ENCODE measurements at regions not wholly inside any gene's neighbourhood (a gene's known extent, or its start where the extent isn't known, plus 50 kb on each side); places are given as distances from the start of the nearest gene placed in this dataset.
A peak's percentile ranks its signal among the peaks of the same experiment; 100 is the strongest.

DNA sequence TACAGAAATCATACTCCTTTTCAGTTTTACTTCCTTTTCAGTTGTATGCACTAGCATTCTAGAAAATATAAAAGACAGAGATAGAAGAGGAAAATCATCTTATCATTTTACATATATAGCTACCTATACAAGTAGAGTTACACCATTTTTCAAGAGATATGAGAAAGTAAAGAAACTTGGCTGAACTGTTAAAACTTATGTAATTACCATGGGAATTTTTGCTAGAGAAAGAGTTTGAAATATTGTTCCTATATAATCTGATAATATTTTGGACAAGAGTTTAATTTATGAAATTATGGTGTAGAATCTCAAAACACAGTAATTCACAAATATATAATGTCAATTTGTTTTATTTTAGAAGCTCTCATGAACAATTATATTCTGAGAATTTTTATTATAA lies 180.8 kb downstream of the PLPPR4 start:
- DNase-seq: no peak

DNA sequence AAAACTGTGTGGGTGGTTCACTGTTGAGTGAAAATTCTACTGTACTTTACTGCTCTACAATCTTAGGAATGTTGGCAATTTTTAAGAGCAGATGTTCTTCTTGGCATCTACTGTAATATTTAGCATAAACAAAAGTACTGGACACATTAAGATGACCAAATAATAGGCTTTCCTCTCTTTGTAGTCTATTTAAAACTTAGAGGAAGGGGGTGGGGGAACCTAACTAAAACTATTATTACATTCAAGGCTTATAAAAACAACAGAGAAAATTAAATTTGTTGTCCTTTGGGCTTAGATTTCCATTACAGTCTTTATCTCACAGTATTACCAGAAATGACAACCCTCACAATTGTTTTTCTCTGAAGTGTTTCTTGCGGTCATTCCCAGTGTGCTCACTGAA lies 181.2 kb downstream of the PLPPR4 start:
- DNase-seq: no peak

DNA sequence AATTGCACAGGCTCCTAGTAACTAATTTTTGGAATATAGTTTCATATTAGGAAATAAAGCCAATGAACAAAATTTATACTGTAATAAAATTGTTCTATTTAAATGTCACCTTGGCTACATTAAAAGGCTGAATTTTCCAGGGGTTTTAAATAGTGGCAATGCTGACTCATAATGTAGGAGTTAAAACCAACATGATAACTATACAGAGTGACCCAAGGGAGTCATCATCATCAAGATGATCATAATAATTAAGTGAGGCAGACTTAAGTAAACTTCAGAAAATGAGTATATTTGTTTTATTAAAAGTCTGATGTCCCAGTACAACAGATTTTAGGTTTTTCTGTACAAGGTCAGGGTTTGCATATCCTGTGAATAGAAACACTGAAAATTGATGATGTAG lies 183.4 kb downstream of the PLPPR4 start:
- no peak for DNase-seq

DNA sequence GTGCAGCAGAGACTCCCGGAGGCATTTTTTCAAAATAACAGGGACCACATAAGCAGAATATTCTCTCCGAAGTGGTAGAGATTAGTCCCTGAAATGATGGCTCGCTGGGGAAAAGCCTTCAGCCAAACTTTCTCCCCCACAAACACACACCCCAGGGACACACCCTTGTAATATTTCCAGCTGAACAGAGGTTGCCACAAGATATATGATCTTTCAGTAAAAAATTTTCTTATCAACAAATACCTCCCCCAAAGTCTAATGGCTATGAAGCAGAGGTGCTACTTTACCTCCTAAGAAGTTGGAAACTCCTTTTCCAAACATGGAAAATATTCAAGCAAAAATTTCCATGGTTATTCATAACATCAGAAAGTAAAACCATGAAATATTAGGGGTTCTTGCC lies 190.2 kb upstream of the PALMD start:
- no peak for DNase-seq

DNA sequence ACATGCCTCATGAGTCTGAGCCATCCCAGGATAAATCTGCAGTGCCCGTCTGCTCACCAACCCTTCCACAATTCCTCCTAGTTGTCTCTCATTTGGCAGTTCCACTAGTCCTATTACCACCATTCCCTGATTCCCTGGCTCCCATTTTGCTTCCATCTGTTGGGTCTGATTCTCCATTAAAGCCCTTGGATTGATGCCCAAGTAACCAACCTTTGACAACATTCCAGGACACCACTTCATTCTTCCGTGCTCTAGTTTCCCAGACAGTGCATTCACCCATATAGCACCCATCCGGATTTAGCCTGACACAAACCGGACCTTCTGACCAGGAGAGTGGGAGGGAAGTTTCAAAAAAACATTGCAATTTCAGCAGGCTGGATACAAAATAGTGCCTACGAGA lies 189.4 kb upstream of the PALMD start:
- DNase-seq: no peak

DNA sequence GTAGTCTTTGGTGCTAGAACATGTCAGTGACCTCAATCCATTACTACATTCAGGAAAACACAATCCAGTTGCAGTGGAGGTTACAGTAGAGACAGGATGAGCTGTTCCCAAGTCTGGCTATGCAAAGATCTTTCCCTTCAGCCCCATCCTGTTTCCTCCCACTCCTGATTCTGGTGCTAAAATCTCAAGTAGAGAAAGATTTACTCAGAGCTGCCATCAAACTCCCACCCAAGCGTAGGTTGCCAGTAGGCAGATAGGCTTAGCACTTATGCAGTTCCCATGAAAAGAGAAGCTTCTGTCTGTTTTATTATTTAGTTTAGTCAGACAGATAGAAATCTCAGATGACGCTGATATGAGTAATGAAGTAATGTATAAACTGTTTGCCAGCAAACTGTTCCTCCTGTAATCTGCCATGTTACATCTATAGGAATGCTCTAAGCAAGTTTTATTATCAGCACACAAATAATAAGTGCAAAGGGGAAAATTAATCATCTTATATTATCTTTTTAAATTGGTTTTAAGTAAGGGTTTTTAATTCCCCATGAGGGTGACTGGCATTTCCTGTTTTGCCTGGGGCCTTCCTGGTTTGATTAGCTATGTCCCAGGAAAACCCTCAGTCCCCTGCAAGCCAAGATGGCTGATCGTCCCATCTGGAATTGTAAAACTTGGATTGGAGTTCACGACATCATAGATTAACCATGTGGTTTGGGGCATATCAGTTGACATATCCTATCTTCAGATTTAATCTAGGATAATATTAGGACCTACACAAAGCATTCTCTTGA lies 188.3 kb upstream of the PALMD start:
- DNase-seq: no peak

DNA sequence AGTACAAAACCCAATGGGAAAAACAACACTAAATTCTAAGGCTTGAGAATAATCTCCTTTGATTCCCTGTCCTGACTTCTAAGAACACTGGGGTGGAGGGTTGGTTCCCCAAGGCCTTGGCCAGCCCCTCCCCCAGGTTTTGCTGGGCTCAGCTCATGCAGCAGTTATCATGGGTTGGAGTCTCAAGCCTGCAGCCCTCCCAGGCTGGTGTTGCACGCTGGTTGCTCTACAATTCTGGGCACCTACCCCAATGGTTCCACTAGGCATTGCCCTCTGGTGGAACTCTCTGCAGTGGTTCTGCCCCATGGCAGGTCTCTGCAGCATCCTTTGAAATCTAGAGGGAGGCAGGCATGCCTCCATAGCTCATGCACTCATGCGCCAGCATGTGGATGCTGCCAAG lies 184.4 kb upstream of the PALMD start:
- no peak for DNase-seq

DNA sequence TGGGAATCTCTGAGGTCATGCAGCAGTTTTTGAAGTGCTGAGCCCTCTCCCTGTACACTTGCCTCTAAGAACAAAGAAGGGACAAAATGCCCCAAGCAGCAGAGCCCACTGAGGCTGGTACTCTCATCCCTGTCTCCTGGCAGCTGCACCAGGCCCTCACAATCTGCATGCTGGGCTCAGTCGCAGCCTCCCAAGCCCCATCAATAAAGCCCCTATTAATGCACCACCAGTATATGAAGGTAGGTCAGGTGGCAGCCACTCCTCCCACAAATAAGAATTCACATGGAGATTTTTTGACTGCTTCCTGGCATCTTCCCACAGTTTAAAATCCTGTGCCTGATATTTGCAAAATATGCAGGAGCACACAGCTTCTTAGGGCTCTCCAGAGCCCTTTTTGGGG lies 181.2 kb upstream of the PALMD start:
- DNase-seq: no peak

DNA sequence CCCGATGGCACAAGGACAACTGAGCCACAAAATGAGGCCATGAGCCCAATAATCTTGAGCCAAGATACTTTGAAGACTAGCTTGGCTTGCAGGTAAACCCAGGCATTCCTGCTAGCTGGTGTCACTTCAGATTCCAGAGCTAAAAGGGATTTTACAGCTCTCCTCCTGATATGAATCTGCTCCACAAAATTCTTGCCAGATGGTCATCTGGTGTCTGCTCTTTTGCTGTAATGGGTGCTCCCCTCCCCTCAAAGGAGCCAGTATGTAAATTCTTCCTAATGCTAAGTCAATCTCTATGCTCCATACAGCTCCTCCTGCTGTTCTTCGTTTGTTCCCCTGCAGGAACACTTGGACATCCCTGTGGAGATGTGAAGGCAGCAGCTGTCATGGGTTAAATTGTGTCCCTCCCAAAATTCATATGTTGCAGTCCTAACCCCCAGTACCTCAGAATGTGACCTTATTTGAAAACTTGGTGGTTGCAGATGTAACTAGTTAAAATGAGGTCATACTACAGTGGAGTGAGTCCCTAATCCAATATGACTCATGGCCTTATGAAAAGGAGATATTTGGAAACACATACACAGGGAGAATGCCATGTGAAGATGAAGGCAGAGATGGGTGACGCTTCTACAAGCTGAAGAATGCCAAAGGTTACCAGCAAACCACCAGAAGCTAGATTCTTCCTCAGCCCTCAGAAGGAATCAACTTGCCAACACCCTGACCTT lies 180.6 kb upstream of the PALMD start:
- DNase-seq: no peak

DNA sequence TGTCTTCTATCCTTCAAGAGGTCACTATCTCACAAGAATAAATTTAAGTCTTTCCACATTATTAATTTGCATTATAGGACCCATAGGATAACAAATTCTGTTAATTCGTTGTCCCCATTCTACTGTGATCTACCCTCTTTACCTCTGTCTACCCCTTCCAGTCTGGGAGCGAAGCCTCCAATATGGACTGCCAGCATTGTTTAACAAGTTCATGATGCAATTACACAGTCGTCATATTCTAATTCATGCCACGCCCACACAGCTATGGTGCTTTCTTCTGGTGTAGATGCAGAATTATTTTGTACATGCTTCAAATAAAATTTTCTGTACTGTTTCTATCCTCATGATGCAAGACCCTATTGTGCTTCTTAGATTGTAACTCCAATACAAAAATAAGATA lies 178.3 kb upstream of the PALMD start:
- no peak for DNase-seq

DNA sequence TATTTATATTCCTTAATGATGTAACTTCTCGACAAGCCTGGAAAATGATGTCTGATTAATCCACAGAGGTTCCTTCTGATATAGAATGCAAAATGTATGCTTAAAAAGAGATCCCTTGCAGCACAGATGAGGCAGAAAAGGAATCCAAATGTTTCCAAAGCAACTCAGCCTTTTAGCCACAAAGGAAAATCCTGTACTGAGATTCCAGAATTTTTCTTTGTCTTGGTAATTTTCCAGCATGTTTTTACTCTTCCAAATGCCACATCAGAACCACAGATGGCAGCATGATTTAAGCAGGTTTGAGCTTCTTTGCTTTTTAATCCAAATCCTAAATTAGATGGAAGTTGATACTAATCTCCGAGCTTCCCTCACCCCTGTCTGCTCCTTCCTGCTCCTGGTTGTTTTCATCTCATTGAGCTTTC lies 176.4 kb upstream of the PALMD start:
- no peak for DNase-seq

DNA sequence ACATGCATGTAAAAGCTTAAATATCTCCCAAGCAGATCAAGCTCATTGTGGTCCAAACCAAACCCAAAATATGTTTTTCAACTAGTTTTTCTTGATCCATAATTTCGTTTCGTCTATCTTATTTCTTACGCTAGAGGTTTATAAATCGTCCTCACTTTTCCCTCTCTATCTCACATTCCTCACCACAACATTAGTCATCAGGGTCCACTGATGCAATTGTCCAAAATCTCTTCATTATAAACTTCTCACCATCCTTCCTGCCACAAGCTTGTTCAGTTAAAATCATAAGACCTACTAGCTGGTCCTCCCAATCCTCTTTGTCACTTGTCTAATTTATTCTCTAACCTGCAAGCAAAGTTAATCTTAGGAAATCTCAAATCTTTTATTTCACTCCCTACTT lies 173.0 kb upstream of the PALMD start:
- no peak for DNase-seq

DNA sequence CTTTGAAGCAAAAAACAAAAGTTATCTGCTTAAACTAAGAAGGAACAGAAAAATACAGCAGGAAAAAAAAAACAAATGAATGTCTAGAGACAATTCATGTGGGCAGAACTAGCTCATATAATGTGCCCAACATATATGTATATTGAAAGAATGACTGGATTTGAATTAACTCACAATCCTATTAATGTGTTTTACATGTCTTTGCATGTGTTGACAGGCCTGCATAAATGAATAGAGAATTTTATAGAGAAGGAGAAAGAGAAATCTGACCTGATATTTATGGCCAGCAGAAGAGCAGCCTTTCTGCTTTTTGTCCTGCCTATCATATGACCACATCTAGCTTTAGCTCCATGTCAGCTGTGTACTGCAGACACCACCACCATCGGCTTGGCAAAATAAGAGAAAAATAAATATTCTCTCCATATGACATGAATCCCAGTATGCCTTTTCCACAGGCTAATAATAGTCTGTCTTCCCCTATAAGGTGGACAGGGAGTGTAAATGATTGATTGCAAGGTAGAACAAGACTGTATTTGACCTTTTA lies 171.5 kb upstream of the PALMD start:
- no peak for DNase-seq

DNA sequence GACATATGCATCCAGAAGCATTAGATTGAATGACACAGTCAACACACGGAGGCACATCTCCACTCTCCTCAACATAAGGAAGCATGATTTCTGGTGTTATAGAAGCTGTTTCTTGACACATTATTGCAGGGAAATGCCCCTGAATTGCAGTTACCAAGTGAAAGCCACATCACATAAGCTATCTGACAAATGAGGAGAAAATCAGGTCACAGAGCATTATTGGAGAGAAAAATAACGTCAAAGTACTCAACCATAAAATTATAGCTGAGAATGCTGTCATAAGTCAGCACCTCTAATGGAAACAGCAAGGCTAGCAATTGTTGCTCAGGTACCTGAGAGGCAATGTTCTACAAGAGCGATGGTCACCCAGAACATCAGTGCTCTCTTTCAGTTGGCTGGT lies 169.9 kb upstream of the PALMD start:
- DNase-seq: no peak

DNA sequence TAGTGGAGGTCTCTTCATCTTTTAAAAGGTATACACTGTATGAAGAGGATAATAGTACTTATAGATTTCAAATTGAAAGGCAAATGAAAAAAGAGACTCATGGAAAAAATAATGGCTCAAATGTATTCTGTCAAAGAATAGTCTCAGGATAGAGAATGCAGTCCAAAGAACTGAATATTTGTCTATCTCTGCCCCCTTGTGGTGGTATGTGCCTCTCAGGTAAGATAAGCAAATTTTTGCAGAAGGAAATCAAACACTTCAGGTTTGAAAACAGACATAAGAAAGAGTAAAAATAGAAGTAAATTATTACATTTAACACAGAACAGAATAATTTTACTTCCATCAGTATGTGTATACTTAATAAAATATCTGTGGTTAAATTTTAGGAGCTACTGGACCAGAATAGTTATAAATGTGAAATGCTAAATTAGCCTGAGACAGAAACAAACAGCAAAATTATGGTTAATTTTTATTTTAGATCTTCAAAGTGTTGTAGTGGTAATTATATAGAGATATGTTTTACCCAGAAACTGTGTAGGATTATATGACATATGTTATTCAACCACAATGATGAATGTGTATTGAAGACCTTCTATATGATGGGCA lies 164.4 kb upstream of the PALMD start:
- DNase-seq: peak; percentile 9

DNA sequence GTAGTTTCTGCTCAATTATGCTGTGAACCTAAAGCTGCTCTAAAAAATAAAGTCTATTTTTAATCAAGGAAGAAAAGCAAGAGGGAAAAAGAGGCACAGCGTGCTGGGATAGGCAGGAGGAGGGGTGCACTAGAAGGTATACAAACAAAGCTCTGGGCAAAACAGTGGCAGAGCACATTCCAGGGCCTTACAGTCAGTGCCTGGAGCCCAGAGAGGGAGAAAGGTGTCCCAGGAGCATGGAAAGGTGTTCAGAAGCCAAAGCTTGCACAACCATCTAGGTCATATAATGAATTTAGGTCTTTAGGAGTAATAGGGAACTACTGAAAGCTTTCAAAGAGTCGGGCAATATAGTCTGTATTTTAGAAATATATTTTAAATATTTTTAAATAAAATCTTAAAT lies 163.6 kb upstream of the PALMD start:
- DNase-seq: no peak

DNA sequence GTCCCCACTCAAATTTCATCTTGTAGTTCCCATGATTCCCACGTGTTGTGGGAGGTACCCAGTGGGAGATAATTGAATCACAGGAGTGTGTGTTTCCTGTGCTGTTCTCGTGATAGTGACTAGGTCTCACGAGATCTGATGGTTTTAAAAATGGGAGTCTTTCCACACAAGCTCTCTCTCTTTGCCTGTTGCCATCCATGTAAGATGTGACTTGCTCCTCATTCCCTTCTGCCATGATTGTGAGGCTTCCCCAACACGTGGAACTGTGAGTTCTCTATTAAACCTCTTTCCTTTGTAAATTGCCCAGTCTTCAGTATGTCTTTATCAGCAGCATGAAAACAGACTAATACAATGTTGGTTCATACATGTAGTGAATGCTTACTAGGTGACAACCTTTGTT lies 163.2 kb upstream of the PALMD start:
- DNase-seq: no peak

DNA sequence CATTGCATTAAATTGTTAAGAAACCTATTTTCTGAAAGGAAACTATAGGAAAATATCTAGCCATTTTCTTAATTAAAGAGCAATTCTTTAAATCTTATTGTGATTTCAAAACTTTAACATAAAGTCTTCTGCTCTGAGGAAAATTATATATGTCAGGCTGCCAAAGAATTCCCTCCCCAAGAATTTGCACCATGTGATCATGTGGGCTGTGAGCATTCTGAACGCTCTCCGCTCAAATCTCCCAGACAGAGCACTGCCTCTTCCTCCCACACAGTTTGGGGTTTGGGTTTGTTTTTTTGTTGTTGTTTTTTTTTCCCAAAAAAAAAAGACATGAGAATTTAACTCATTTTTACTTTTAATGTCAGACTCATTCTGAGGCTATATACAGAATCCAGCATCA lies 155.9 kb upstream of the PALMD start:
- no peak for DNase-seq

DNA sequence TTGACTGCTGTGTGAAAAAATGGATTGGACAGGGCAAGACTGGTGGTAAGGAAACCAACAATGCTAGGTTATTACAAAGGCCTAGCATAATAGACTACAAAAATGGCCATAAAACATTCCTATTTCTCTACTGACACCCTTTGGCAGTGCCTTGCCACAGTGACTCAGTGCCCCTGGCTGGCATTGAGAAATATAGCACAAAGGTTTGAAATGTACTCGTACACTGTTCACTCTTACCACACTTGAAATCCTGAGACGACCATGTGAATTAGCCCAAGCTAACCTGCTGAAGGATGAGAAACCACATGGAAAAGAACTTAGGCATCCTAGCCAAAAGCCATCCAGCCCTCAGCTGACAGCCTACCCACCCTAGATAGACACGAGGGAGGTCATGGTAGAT lies 149.8 kb upstream of the PALMD start:
- DNase-seq: no peak

DNA sequence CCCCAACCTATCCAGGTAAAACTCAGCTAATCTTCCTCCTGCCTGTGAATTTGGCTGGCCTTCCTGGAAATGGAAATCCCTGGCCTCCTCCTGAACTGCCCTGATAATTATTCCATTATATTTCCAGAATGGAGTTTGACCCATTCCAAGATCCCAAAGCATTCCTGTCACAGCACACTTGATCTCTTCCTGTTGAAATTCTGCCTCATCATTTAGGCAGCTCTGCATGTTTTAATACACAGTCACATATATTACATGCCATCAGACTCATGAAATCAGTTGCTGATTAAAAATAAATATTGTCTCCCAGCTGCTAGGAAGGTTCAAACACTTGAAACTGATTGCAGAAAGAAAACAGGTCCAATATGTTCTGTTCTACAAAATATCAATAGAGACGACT lies 148.2 kb upstream of the PALMD start:
- no peak for DNase-seq

DNA sequence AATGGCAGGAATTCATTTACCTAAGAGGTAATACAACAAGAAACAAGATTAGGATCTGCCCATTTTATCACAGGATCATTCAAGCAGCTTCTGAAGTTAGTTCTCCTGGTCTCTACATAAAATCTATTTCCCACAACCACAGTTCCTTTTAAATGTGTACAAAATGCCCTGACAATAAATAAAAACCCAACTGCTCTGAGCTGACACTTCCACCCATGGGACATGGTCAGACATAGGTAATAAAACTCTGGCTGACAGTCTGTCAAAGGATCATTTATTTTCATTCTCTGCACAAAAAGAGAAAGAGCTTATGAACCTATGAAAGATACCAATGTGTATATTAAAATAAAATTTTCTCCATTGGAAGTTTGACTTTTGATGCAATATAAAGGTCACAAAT lies 145.4 kb upstream of the PALMD start:
- no peak for DNase-seq

DNA sequence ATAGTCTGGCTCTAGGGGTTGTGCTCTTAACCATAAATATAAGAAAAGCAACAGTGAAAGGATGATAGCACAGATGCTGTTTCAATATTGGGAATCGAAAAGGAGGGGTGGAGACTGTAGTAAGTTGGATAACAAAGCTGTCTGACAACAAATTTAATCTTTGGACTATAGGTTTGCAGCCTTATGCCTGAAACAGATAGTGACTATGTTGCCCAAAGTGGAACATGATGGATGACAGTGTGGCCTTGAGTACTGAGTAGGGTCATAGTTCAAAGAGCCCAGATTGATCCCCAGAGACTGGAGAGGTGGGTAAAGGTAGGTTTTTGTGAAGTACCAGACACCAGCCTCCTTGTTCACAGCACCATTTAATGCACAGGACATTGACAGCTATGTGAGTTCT lies 144.0 kb upstream of the PALMD start:
- DNase-seq: no peak

DNA sequence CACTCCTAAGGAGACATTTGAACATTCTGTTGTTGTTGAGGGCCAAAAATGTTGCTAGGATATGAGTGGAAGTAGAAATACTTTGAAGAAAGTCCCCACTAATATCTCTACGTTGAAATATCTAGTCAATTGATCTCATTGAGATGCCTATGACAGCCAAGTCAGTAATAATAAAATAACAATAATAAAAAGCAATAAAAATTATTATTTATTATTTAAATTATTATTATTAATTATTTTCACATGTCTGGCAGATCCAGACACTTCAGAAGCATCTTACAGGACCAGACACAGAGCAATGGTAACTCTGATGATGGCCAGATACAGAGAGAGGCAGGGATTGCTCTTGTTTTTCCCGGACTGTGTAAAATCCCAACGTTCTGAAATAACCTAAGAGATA lies 143.5 kb upstream of the PALMD start:
- DNase-seq: no peak

DNA sequence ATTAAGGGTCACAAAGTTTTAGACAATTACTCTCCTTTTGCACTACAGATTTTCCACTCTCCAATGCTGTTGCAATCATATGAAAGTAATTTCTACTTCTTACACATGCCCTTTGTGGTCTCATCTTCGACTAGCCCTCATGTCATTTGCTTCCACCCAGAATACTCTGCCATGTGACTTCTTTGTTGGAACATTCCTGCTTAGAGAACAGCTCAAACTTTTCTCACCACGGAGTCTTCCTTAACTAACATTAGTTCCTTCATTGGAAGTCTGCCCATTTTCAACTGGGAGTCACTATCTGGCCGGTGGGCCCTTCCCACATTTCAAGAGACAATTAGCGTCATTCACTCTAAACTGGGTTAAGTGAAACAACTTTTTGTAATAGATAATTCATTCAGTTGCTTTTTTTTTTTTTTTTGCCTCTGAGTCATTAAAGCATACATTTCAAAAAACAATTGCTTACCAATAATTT lies 142.6 kb upstream of the PALMD start:
- no peak for DNase-seq

Measured in effector CD4-positive, alpha-beta T cell (primary cell).